GM23248 (cell line): ENCODE measurements at regions not wholly inside any gene's neighbourhood (a gene's known extent, or its start where the extent isn't known, plus 50 kb on each side); places are given as distances from the start of the nearest gene placed in this dataset.
"Not testable (repeated sequence)": the region's sequence is repeated elsewhere in the genome, so short reads cannot be mapped to it uniquely, and the experiment has no call there.

Source experiments
- DNase-seq: peaks from one replicate; pipeline ENCODE4 v3.0.0-alpha.2; 2015
- H2AFZ ChIP-seq: fragments of 200-600 bp; sonication (generic); 2 replicates; pipeline ENCODE4 v1.6.1; 2016; ENCODE audit warnings: antibody characterized with exemption
- H3F3A ChIP-seq: fragments of 200-600 bp; sonication (generic); 2 replicates; pipeline ENCODE4 v1.6.1; 2016; ENCODE audit warnings: mild to moderate bottlenecking, antibody characterized with exemption, mixed run types; ENCODE audit not compliant: insufficient read depth
- H3K27ac ChIP-seq: fragments of 200-600 bp; sonication (generic); 2 replicates; pipeline ENCODE4 v1.5.1; 2016; ENCODE audit warnings: mild to moderate bottlenecking
- H3K27me3 ChIP-seq: fragments of 200-600 bp; sonication (generic); replicated peaks from 2 replicates; pipeline ENCODE4 v1.6.1; 2016; ENCODE audit warnings: mild to moderate bottlenecking; ENCODE audit not compliant: insufficient read depth
- H3K36me3 ChIP-seq: fragments of 200-600 bp; sonication (generic); 2 replicates; pipeline ENCODE4 v1.6.1; 2016; ENCODE audit warnings: low read depth, mild to moderate bottlenecking
- H3K4me1 ChIP-seq: fragments of 200-600 bp; sonication (generic); 2 replicates; pipeline ENCODE4 v1.6.1; 2016; ENCODE audit warnings: mild to moderate bottlenecking; ENCODE audit not compliant: insufficient read depth
- H3K4me2 ChIP-seq: fragments of 200-600 bp; sonication (generic); one replicate; pipeline ENCODE4 v1.6.1; 2016; ENCODE audit warnings: mild to moderate bottlenecking; ENCODE audit not compliant: unreplicated experiment
- H3K4me3 ChIP-seq: fragments of 200-600 bp; sonication (generic); 2 replicates; pipeline ENCODE4 v1.5.1; 2016; ENCODE audit warnings: mild to moderate bottlenecking
- H3K79me2 ChIP-seq: fragments of 200-600 bp; sonication (generic); 2 replicates; pipeline ENCODE4 v1.6.1; 2016; ENCODE audit warnings: mild to moderate bottlenecking; ENCODE audit not compliant: insufficient read depth
- H3K9ac ChIP-seq: fragments of 200-600 bp; sonication (generic); 2 replicates; pipeline ENCODE4 v1.6.1; 2016; ENCODE audit warnings: mild to moderate bottlenecking
- H3K9me2 ChIP-seq: fragments of 200-600 bp; sonication (generic); 2 replicates; pipeline ENCODE4 v1.6.1; 2016; ENCODE audit warnings: mixed run types, mild to moderate bottlenecking, moderate library complexity; ENCODE audit not compliant: insufficient read depth
- H3K9me3 ChIP-seq: fragments of 200-600 bp; sonication (generic); one replicate; pipeline ENCODE4 v1.6.1; 2017; ENCODE audit warnings: low read depth
- H4K20me1 ChIP-seq: fragments of 200-600 bp; sonication (generic); 2 replicates; pipeline ENCODE4 v1.6.0; 2016; ENCODE audit not compliant: insufficient read depth
- EZH2 ChIP-seq: fragments of 200-600 bp; sonication (generic); IDR thresholded peaks from 2 replicates; pipeline ENCODE4 v1.6.1; 2018; ENCODE audit warnings: antibody characterized with exemption, mild to moderate bottlenecking; ENCODE audit not compliant: insufficient read depth, poor library complexity, severe bottlenecking
- EZH2phosphoT487 ChIP-seq: fragments of 200-600 bp; sonication (generic); IDR thresholded peaks from 2 replicates; pipeline ENCODE4 v1.6.1; 2018; ENCODE audit warnings: antibody characterized with exemption, moderate library complexity, mild to moderate bottlenecking, low read depth; ENCODE audit not compliant: insufficient read depth
- WGBS, 2 experiments: methylation state at CpG; one replicate each; pipeline ENCODE4 v1.1.6; 2015 to 2017; ENCODE audit warnings: low lambda C conversion rate in 2 of 2, low coverage in 1 of 2; ENCODE audit errors: missing lambda C conversion rate in 2 of 2; 5-methylcytosine and 5-hydroxymethylcytosine counted together
- in situ Hi-C: fragments of 300-500 bp; cut with MboI; formaldehyde crosslinking; loops from 2 replicates; pipeline ENCODE4 v1.15.0; 2020

GRCh38 chr19:28296506-28296905 lies 916.4 kb downstream of the UQCRFS1 start:
- H3K36me3 ChIP-seq = no peaks in the 10 kb centered on the region
- peaks cover 31% of the 10 kb centered on the region for H3K4me1 ChIP-seq
- no peaks in the 10 kb centered on the region for H3K9me2 ChIP-seq
- no peak overlapping the region for H3K4me3 ChIP-seq
- peak; percentile 90 for DNase-seq
- peak overlapping the region; percentile 16 for H3K4me2 ChIP-seq
- H3K9me3 ChIP-seq = no peaks in the 10 kb centered on the region
- 0 to 1% methylated on average over 4 of the region's 4 CpGs for WGBS, 2 experiments
- H3F3A ChIP-seq = peaks cover 23% of the 10 kb centered on the region
- no peaks in the 10 kb centered on the region for H3K79me2 ChIP-seq
- no peak overlapping the region for H3K9ac ChIP-seq
- in situ Hi-C loops = no loop called here
- peak overlapping the region; percentile 39; the same call in 1 of the 2 replicates for H3K27ac ChIP-seq
- TF ChIP-seq EZH2 = no peak
- TF ChIP-seq EZH2phosphoT487 = peak; percentile 66; the same call in 1 of the 2 replicates
- no peak overlapping the region for H2AFZ ChIP-seq
- H4K20me1 ChIP-seq = no peaks in the 10 kb centered on the region
- no peaks in the 10 kb centered on the region for H3K27me3 ChIP-seq

GRCh38 chr19:28294975-28295374 lies 918.0 kb downstream of the UQCRFS1 start:
- H3K36me3 ChIP-seq, H3K4me2 ChIP-seq, in situ Hi-C loops, H3K27me3 ChIP-seq, H3K4me3 ChIP-seq, H3K79me2 ChIP-seq, H3K9me3 ChIP-seq, H3K27ac ChIP-seq, H2AFZ ChIP-seq, H3K9me2 ChIP-seq, H3K9ac ChIP-seq, DNase-seq, H4K20me1 ChIP-seq: not testable (repeated sequence)
- Histone ChIP-seq H3F3A (peaks cover 23% of the 10 kb centered on the region), H3K4me1 (peaks cover 36% of the 10 kb centered on the region)
- WGBS, 2 experiments = 97 to 100% methylated on average over 1 of the region's 1 CpG

GRCh38 chr19:28294395-28294794 lies 918.6 kb downstream of the UQCRFS1 start:
- DNase-seq = peak; percentile 88
- TF ChIP-seq EZH2 (no peak), EZH2phosphoT487 (no peak)
- no peak overlapping the region for H2AFZ ChIP-seq
- peaks cover 42% of the 10 kb centered on the region for H3K4me1 ChIP-seq
- H3K27ac ChIP-seq = no peak overlapping the region
- no peak overlapping the region for H3K4me3 ChIP-seq
- peak overlapping the region; percentile 57 for H3K4me2 ChIP-seq
- in situ Hi-C loops = no loop called here
- H3F3A ChIP-seq = peaks cover 27% of the 10 kb centered on the region
- H3K9ac ChIP-seq = no peak overlapping the region
- H3K79me2 ChIP-seq = no peaks in the 10 kb centered on the region
- no peaks in the 10 kb centered on the region for H3K9me2 ChIP-seq
- H4K20me1 ChIP-seq = no peaks in the 10 kb centered on the region
- WGBS, 2 experiments = 6 to 12% methylated on average over 6 of the region's 6 CpGs
- no peaks in the 10 kb centered on the region for H3K36me3 ChIP-seq
- no peaks in the 10 kb centered on the region for H3K27me3 ChIP-seq
- H3K9me3 ChIP-seq = no peaks in the 10 kb centered on the region

GRCh38 chr19:28293685-28294084 lies 919.3 kb downstream of the UQCRFS1 start:
- Histone ChIP-seq H3K9me3 (no peaks in the 10 kb centered on the region), H3K36me3 (no peaks in the 10 kb centered on the region)

GRCh38 chr19:28292822-28293500 lies 920.0 kb downstream of the UQCRFS1 start:
- Histone ChIP-seq H3K27ac (no peak overlapping the region), H4K20me1 (no peaks in the 10 kb centered on the region), H3K4me2 (no peak overlapping the region), H3K4me3 (no peak overlapping the region), H3K27me3 (no peaks in the 10 kb centered on the region), H3K9me3 (no peaks in the 10 kb centered on the region), H2AFZ (no peak overlapping the region), H3K9ac (no peak overlapping the region), H3K79me2 (no peaks in the 10 kb centered on the region), H3K9me2 (no peaks in the 10 kb centered on the region), H3K36me3 (no peaks in the 10 kb centered on the region), H3F3A (peaks cover 27% of the 10 kb centered on the region), H3K4me1 (peaks cover 44% of the 10 kb centered on the region)
- no peak for TF ChIP-seq EZH2
- WGBS, 2 experiments = 95 to 98% methylated on average over 10 of the region's 10 CpGs
- DNase-seq = no peak
- in situ Hi-C loops = no loop called here

More at GRCh38 chr19:28293685-28294084, 919.3 kb downstream of the UQCRFS1 start:
- Histone ChIP-seq H3K4me1 (peaks cover 44% of the 10 kb centered on the region), H3K4me2 (no peak overlapping the region), H3K9me2 (no peaks in the 10 kb centered on the region), H3F3A (peaks cover 27% of the 10 kb centered on the region), H3K4me3 (no peak overlapping the region), H2AFZ (no peak overlapping the region), H3K9ac (no peak overlapping the region), H3K27me3 (no peaks in the 10 kb centered on the region), H3K27ac (no peak overlapping the region), H3K79me2 (no peaks in the 10 kb centered on the region), H4K20me1 (no peaks in the 10 kb centered on the region)
- no peak for DNase-seq
- TF ChIP-seq EZH2 (no peak), EZH2phosphoT487 (no peak)
- in situ Hi-C loops = no loop called here
- 91 to 96% methylated on average over 3 of the region's 3 CpGs for WGBS, 2 experiments
